ENCODE measurements at regions not wholly inside any gene's neighbourhood (a gene's known extent, or its start where the extent isn't known, plus 50 kb on each side); places are given as distances from the start of the nearest gene placed in this dataset.
"Not testable (repeated sequence)": the region's sequence is repeated elsewhere in the genome, so short reads cannot be mapped to it uniquely, and the experiment has no call there.

DNA sequence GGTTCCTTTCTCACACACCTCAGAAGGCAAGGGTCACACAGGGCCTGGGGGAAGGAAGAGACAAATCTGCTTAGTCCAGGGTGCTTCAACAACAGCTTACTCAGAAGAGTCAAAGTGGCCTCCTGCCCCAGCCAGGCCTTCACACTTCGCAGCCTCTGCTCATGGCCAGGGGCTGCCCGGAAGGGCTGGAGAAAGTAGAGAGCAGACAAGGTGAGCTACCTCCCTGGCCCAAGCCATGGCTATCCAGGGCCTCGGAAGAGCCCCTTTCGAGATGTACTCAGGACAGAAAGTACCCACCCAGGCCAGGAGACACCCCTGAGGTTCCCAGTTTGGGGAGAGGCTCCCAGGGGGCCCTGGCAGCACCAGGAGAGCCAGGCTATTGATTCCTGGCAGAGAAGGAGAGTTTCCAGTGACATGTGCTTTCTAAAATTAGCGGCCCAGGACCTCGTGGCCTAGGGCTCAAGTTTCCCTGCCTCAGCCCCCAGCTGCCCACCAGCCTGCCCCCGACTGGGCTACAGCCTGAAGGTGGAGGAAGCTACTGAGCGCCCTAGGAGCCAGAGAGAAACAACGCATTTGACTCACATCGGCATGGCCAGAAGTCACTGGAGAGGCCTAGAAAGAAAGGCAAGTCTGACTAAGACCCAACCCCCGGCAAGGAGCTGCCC lies 533.2 kb downstream of the TP53TG3F start:
- H3K36me3 ChIP-seq (ENCODE audit: control insufficient read depth, insufficient read depth, low read length); DNase-seq: not testable (repeated sequence)
- WGBS (ENCODE audit: insufficient coverage, low lambda C conversion rate): no CpG with 5 or more reads among the region's 11 CpGs

DNA sequence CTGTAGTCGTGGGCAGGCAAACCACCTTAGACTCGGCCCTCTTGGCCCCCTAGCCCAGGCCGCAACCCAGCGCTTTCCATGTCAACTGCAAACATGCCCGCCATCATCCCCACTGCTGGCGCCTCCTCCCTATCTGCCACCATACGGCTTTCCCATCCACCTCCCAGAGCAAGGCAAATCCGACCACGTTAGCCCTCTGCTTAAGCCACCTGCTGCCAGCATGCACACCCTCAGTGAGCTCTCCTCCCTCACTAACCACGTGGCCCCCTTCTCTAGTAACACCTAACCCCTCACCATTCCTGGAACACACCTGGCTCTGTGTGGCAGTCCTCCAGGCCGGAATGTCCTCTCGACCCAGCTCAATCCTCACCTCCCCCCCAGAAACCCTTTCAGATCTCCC lies 534.8 kb downstream of the TP53TG3F start:
- DNase-seq; H3K9me3 ChIP-seq (ENCODE audit: control insufficient read depth, low read depth, low read length); H3K27ac ChIP-seq (ENCODE audit: low read length); H3K36me3 ChIP-seq (ENCODE audit: control insufficient read depth, insufficient read depth, low read length); H3K4me1 ChIP-seq (ENCODE audit: control insufficient read depth, insufficient read depth, low read length); H3K4me3 ChIP-seq (ENCODE audit: low read length); H3K27me3 ChIP-seq (ENCODE audit: control insufficient read depth, insufficient read depth, low read length): not testable (repeated sequence)
- WGBS (ENCODE audit: insufficient coverage, low lambda C conversion rate): no CpG with 5 or more reads among the region's 12 CpGs

More for the DNA sequence above, 533.2 kb downstream of the TP53TG3F start:
- not testable (repeated sequence) for H3K4me3 ChIP-seq (ENCODE audit: low read length); H3K27ac ChIP-seq (ENCODE audit: low read length); H3K27me3 ChIP-seq (ENCODE audit: control insufficient read depth, insufficient read depth, low read length); H3K4me1 ChIP-seq (ENCODE audit: control insufficient read depth, insufficient read depth, low read length); H3K9me3 ChIP-seq (ENCODE audit: control insufficient read depth, low read depth, low read length)

DNA sequence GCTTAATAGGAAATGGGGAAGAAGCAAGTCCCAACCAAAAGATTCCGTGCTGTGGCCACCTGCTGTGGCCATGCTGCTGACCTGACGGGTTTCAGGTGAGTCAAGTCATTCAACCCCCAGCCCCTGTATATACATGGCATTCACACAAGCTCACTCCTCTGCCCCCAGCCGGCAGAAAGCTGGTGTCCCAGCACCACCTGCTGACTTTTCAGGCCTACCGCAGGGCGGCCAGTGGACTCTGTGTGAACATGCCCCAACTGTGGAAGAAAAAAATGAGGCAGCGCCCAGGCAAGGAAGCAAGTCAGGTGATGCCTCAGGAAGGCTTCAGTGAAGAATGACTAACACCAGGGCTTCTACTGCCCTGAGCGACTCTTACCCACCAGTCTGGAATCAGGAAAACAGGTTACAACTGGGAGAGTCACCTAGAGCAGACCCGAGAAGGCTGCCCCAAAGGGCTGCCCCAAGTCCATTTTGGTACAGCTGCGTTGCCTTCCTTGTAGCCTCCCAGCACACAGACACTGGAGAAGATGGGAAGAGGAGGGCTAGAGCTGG lies 536.5 kb downstream of the TP53TG3F start:
- DNase-seq: peak in 1 of 2 donors; percentile 1
- not testable (repeated sequence) for H3K4me1 ChIP-seq (ENCODE audit: control insufficient read depth, insufficient read depth, low read length); H3K9me3 ChIP-seq (ENCODE audit: control insufficient read depth, low read depth, low read length); H3K36me3 ChIP-seq (ENCODE audit: control insufficient read depth, insufficient read depth, low read length); H3K4me3 ChIP-seq (ENCODE audit: low read length); H3K27ac ChIP-seq (ENCODE audit: low read length); H3K27me3 ChIP-seq (ENCODE audit: control insufficient read depth, insufficient read depth, low read length)
- no CpG with 5 or more reads among the region's 9 CpGs for WGBS (ENCODE audit: insufficient coverage, low lambda C conversion rate)

DNA sequence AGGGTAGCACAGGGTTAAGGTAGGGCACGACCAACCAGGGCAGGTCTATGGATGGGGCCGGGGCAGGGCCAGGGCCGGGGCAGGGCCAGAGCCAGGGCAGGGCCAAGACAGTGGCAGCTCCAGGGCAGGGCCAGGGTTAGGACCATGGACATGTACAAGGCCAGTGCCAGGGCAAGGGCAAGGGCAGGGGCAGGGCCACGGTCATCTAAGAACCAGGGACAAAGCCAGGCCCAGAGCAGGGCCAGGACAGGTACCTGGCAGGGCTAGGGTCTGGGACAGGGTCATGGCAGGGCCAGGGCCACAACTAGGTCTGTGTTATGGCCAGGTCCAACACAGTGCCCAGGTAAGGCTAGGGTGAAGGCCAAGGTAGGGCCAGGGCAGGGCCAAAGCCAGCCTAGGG lies 541.8 kb downstream of the TP53TG3F start:
- not testable (repeated sequence) for H3K27ac ChIP-seq (ENCODE audit: low read length); H3K27me3 ChIP-seq (ENCODE audit: control insufficient read depth, insufficient read depth, low read length); H3K4me3 ChIP-seq (ENCODE audit: low read length); H3K36me3 ChIP-seq (ENCODE audit: control insufficient read depth, insufficient read depth, low read length); H3K4me1 ChIP-seq (ENCODE audit: control insufficient read depth, insufficient read depth, low read length); DNase-seq; H3K9me3 ChIP-seq (ENCODE audit: control insufficient read depth, low read depth, low read length)
- WGBS (ENCODE audit: insufficient coverage, low lambda C conversion rate): no CpG with 5 or more reads among the region's 4 CpGs

DNA sequence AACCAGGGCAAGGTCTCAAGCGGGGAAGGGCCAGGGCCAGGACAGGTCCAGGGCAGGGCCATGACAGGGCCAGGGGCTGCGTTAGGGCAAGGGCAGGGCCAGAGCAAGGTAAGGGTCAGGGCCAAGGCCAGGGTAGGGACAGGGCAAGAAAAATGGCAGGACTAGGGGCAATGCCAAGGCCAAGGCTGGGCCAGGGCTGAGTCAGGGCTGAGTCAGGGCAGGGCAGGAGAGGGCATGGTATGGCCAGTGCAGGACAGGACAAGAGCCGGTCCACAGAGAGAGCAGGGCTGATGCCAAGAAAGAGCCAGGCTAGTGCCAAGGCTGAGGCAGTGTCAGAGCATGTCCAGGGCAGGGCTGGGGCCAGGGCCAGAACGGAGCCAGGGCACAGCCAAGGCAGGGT lies 542.5 kb downstream of the TP53TG3F start:
- not testable (repeated sequence) for DNase-seq; H3K27me3 ChIP-seq (ENCODE audit: control insufficient read depth, insufficient read depth, low read length); H3K36me3 ChIP-seq (ENCODE audit: control insufficient read depth, insufficient read depth, low read length); H3K4me3 ChIP-seq (ENCODE audit: low read length); H3K9me3 ChIP-seq (ENCODE audit: control insufficient read depth, low read depth, low read length); H3K4me1 ChIP-seq (ENCODE audit: control insufficient read depth, insufficient read depth, low read length); H3K27ac ChIP-seq (ENCODE audit: low read length)
- WGBS (ENCODE audit: insufficient coverage, low lambda C conversion rate): no CpG with 5 or more reads among the region's 4 CpGs

DNA sequence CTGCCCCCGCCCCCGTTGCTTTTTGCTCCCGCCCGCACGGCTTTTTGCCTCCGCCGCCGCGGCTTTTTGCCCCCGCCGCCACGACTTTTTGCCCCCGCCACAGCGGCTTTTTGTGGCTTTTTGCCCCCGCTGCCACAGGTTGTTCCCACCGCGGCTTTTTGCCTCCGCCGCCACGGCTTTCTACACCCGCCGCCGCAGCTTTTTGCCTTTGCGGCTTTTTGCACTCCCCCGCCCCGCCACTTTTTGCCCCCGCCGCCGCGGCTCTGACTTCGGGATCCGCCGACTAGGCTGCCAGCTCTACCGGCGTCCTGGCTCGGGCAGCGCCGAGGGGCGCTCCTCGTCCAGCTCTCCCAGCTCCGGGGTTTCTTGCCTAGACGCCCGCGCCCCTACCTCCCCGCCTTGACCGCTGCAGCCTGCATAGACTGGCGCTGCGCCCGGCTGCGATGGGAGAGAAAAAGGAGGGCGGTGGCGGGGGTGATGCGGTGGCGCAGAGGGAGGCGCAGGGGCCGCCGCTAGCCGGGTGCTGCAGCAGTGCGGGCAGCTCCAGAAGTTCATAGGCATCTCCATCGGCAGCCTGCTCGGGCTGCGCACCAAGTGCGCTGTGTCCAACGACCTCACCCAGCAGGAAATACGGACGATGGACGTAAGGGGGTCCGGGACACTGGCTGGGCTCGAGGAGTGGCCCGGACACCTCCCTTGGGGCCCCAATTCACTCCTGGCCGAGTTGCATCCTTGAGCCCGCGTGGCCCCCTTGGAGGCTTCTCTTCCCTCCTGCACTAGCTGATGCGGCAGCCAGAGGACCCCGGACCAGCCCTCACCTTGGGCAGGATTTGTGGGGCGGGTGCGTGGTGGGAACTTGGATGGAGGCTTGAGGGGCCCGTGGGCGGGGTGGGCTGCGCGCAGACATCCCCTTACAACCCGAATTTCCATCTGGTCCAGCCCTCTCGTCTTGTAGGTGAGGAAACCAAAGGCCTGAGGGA lies 555.7 kb downstream of the TP53TG3F start:
- not testable (repeated sequence) for H3K27me3 ChIP-seq (ENCODE audit: control insufficient read depth, insufficient read depth, low read length); H3K36me3 ChIP-seq (ENCODE audit: control insufficient read depth, insufficient read depth, low read length); H3K27ac ChIP-seq (ENCODE audit: low read length); H3K4me3 ChIP-seq (ENCODE audit: low read length); H3K4me1 ChIP-seq (ENCODE audit: control insufficient read depth, insufficient read depth, low read length); DNase-seq
- H3K9me3 ChIP-seq (ENCODE audit: control insufficient read depth, low read depth, low read length): peaks cover 11% of the 10 kb centered on the region
- WGBS (ENCODE audit: insufficient coverage, low lambda C conversion rate): no CpG with 5 or more reads among the region's 83 CpGs

DNA sequence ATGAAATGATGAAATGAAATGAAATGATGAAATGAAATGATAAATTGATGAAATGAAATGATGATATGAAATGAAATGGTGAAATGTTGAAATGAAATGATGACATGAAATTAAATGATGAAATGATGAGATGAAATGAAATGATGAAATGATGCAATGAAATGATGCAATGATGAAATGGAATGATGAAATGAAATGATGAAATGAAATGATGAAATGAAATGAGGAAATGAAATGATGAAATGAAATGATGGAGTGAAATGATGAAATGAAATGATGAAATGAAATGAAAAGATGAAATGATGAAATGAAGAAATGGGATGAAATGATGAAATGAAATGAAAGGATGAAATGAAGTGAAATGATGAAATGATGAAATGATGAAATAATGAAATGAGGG lies 558.9 kb downstream of the TP53TG3F start:
- not testable (repeated sequence) for H3K36me3 ChIP-seq (ENCODE audit: control insufficient read depth, insufficient read depth, low read length); DNase-seq; H3K4me3 ChIP-seq (ENCODE audit: low read length); H3K27ac ChIP-seq (ENCODE audit: low read length); H3K27me3 ChIP-seq (ENCODE audit: control insufficient read depth, insufficient read depth, low read length); H3K4me1 ChIP-seq (ENCODE audit: control insufficient read depth, insufficient read depth, low read length)
- H3K9me3 ChIP-seq (ENCODE audit: control insufficient read depth, low read depth, low read length): peaks cover 11% of the 10 kb centered on the region

DNA sequence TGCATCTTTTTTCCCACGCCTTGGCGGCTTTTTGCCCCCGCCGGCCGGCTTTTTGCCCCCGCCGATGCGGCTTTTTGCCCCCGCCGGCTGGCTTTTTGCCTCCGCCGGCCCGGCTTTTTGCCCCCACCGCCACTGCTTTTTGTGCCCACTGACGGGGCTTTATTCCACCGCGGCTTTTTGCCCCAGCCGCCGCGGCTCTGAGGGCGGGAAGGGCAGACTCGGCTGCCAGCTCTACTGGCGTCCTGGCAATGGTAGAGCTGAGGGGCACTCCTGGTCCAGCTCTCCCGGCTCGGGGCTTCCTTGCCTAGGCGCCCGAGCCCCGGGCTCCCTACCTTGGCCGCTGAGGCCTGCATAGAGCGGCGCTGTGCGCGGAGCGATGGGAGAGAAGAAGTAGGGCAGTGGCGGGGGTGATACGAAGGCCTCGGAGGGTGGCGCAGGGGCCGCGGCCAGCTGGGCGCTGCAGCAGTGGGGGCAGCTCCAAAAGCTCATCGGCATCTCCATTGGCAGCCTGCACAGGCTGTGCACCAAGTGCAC lies 591.4 kb downstream of the TP53TG3F start:
- no peaks in the 10 kb centered on the region for H3K4me1 ChIP-seq (ENCODE audit: control insufficient read depth, insufficient read depth, low read length)
- H3K36me3 ChIP-seq (ENCODE audit: control insufficient read depth, insufficient read depth, low read length): no peaks in the 10 kb centered on the region
- peaks cover 17% of the 10 kb centered on the region for H3K9me3 ChIP-seq (ENCODE audit: control insufficient read depth, low read depth, low read length)
- no peak overlapping the region for H3K27ac ChIP-seq (ENCODE audit: low read length)
- no peak for DNase-seq
- WGBS (ENCODE audit: insufficient coverage, low lambda C conversion rate): no CpG with 5 or more reads among the region's 42 CpGs
- H3K4me3 ChIP-seq (ENCODE audit: low read length): no peak overlapping the region
- no peaks in the 10 kb centered on the region for H3K27me3 ChIP-seq (ENCODE audit: control insufficient read depth, insufficient read depth, low read length)

DNA sequence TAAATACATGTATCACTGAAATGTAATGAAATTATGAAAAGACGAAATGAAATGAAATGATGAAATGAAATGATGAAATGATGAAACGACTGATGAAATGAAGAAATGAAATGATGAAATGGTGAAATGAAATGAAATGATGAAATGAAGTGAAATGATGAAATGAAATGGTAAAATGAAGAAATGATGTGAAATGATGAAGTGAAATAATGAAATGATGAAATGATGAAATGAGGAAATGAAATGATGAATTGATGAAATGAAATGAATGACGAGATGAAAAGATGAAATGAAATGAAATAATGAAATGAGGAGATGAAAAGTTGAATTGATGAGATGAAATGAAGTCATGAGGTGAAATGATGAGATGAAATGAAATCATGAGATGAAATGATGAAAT lies 594.7 kb downstream of the TP53TG3F start:
- Histone ChIP-seq H3K27ac (ENCODE audit: low read length) (no peak overlapping the region), H3K9me3 (ENCODE audit: control insufficient read depth, low read depth, low read length) (peaks cover 17% of the 10 kb centered on the region), H3K36me3 (ENCODE audit: control insufficient read depth, insufficient read depth, low read length) (no peaks in the 10 kb centered on the region), H3K4me1 (ENCODE audit: control insufficient read depth, insufficient read depth, low read length) (no peaks in the 10 kb centered on the region), H3K27me3 (ENCODE audit: control insufficient read depth, insufficient read depth, low read length) (no peaks in the 10 kb centered on the region), H3K4me3 (ENCODE audit: low read length) (no peak overlapping the region)
- DNase-seq: no peak
- 64% methylated on average over 3 of the region's 3 CpGs for WGBS (ENCODE audit: insufficient coverage, low lambda C conversion rate)

DNA sequence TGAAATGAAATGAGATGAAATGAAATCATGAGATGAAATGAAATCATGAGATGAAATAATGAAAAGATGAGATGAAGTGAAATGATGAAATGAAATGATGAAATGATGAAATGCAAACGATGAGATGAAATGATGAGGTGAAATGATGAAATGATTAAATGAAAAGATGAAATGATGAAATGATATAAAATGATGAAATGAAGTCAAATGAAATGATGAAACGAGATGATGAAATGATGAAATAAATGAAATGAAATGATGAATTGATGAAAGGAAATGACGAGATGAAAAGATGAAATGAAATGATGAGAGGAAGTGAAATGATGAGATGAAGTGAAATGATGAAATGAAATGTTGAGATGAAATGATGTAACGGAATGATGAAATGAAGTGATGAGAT lies 595.6 kb downstream of the TP53TG3F start:
- no peaks in the 10 kb centered on the region for H3K27me3 ChIP-seq (ENCODE audit: control insufficient read depth, insufficient read depth, low read length)
- peaks cover 15% of the 10 kb centered on the region for H3K9me3 ChIP-seq (ENCODE audit: control insufficient read depth, low read depth, low read length)
- H3K36me3 ChIP-seq (ENCODE audit: control insufficient read depth, insufficient read depth, low read length): no peaks in the 10 kb centered on the region
- no peak overlapping the region for H3K4me3 ChIP-seq (ENCODE audit: low read length)
- no peak overlapping the region for H3K27ac ChIP-seq (ENCODE audit: low read length)
- WGBS (ENCODE audit: insufficient coverage, low lambda C conversion rate): 66% methylated on average over 4 of the region's 4 CpGs
- no peak for DNase-seq
- no peaks in the 10 kb centered on the region for H3K4me1 ChIP-seq (ENCODE audit: control insufficient read depth, insufficient read depth, low read length)
